T-helper 2 cell treated with Interferon-gamma antibody and Interleukin-4, amounts not matched to agents 5 μg/mL and 100 μg/mL, for 36 hours (primary cell): ENCODE measurements at regions not wholly inside any gene's neighbourhood (a gene's known extent, or its start where the extent isn't known, plus 50 kb on each side); places are given as distances from the start of the nearest gene placed in this dataset.
"Not testable (repeated sequence)": the region's sequence is repeated elsewhere in the genome, so short reads cannot be mapped to it uniquely, and the experiment has no call there.

Experiments
- DNase-seq: peaks from one replicate; pipeline ENCODE4 v3.0.0; 2021; ENCODE audit warnings: low spot score
- H3K27ac Mint-ChIP-seq: one replicate; pipeline ENCODE4 v1.8.0; 2021; ENCODE audit warnings: mild to moderate bottlenecking, mixed read lengths
- H3K27me3 Mint-ChIP-seq: one replicate; pipeline ENCODE4 v1.8.0; 2021; ENCODE audit warnings: low read depth, mixed read lengths
- H3K36me3 Mint-ChIP-seq: one replicate; pipeline ENCODE4 v1.8.0; 2021; ENCODE audit warnings: low read depth, mixed read lengths
- H3K4me1 Mint-ChIP-seq: one replicate; pipeline ENCODE4 v1.8.0; 2021; ENCODE audit warnings: low read depth, mixed read lengths
- H3K4me3 Mint-ChIP-seq: one replicate; pipeline ENCODE4 v1.8.0; 2022; ENCODE audit warnings: mild to moderate bottlenecking, moderate library complexity, mixed read lengths
- H3K9me3 Mint-ChIP-seq: one replicate; pipeline ENCODE4 v1.8.0; 2021; ENCODE audit warnings: mixed read lengths

DNA sequence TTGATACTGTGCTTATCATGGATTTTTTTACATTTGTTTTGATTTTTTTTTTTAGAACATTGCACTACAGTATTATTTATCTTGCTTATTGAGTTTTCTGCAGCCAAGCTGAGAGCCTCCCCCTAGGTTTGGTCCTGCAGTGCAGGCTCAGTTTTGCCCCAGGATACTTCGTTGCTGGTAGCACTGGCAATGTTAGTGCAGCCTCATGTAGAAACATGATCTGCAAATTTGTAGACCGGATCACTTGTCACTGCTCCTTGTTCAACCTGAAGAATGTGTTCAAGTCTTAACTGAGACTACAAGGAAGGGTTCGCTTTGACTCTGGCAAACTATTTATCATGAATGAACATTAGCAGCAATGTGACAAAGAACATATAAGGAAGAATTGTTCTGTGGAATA is 377.2 kb upstream of the PDE3A start:
- DNase-seq, result no peak
- peaks cover 3% of the 10 kb centered on the region for H3K9me3 Mint-ChIP-seq
- no peaks in the 10 kb centered on the region for H3K27me3 Mint-ChIP-seq
- H3K4me1 Mint-ChIP-seq, result no peaks in the 10 kb centered on the region
- H3K4me3 Mint-ChIP-seq, result no peak overlapping the region
- no peak overlapping the region for H3K27ac Mint-ChIP-seq
- no peaks in the 10 kb centered on the region for H3K36me3 Mint-ChIP-seq

- Mint-ChIP-seq H3K4me1 (no peaks in the 10 kb centered on the region), H3K27ac (no peak overlapping the region), H3K9me3 (peaks cover 3% of the 10 kb centered on the region), H3K36me3 (no peaks in the 10 kb centered on the region), H3K4me3 (no peak overlapping the region), H3K27me3 (no peaks in the 10 kb centered on the region)
- DNase-seq, result no peak
Observed at GRCh38 chr12:19992311-19992710, 376.0 kb upstream of the PDE3A start.

GRCh38 chr12:19994968-19995367 is 373.4 kb upstream of the PDE3A start:
- Mint-ChIP-seq H3K27me3 (no peaks in the 10 kb centered on the region), H3K27ac (no peak overlapping the region), H3K9me3 (peaks cover 3% of the 10 kb centered on the region), H3K4me3 (no peak overlapping the region), H3K36me3 (no peaks in the 10 kb centered on the region), H3K4me1 (no peaks in the 10 kb centered on the region)
- DNase-seq, result no peak

GRCh38 chr12:19997656-19998400 is 370.5 kb upstream of the PDE3A start:
- H3K27me3 Mint-ChIP-seq, result no peaks in the 10 kb centered on the region
- no peaks in the 10 kb centered on the region for H3K36me3 Mint-ChIP-seq
- H3K4me1 Mint-ChIP-seq, result no peaks in the 10 kb centered on the region
- no peak overlapping the region for H3K4me3 Mint-ChIP-seq
- no peak overlapping the region for H3K27ac Mint-ChIP-seq
- no peak for DNase-seq
- H3K9me3 Mint-ChIP-seq, result peaks cover 3% of the 10 kb centered on the region

GRCh38 chr12:19998411-19998810 is 369.9 kb upstream of the PDE3A start:
- H3K9me3 Mint-ChIP-seq, result peaks cover 6% of the 10 kb centered on the region
- no peaks in the 10 kb centered on the region for H3K36me3 Mint-ChIP-seq
- H3K27me3 Mint-ChIP-seq, result no peaks in the 10 kb centered on the region
- no peak for DNase-seq
- H3K27ac Mint-ChIP-seq, result no peak overlapping the region
- no peaks in the 10 kb centered on the region for H3K4me1 Mint-ChIP-seq
- H3K4me3 Mint-ChIP-seq, result no peak overlapping the region

DNA sequence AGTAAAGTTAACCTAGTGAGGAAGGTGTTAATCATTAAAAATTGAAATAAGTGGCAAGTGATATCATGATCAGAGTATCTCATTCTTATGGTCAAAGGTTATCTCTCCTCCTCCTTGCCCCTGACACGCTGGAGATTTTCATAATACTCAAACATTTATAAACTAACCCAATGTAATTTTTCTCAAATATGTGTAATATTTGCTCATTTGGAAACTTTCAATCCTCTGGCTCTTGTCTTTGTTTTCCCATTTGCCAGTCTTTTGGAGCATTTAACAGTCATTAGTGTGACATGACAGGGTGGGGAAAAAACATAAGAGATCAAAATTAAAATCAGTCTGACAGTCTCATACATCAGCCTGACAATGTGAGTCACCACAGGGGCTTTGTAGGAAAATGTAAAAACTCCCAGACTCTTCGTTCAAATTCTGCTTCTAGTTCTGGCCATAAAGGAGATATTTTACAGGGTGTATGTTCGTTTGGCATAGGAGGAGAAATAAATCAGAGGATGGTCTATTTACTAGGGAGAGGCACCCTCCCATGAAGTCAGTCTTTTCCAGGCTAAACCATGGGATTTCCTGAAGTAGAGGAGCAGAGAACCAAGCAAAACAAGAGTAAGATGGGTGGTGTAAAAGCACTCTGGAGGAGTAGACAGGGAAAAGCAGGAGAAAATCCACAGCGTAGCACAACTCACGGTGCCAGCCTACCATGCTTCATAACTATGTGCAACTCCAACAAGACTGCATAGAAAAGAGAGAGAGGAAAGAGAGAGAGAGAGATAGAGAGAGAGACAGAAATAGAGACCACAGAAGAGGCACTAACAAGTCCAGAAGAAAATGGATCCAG is 369.2 kb upstream of the PDE3A start:
- Mint-ChIP-seq H3K27me3 (no peaks in the 10 kb centered on the region), H3K4me3 (no peak overlapping the region), H3K4me1 (no peaks in the 10 kb centered on the region), H3K9me3 (peaks cover 5% of the 10 kb centered on the region), H3K27ac (no peak overlapping the region), H3K36me3 (no peaks in the 10 kb centered on the region)
- DNase-seq, result no peak

DNA sequence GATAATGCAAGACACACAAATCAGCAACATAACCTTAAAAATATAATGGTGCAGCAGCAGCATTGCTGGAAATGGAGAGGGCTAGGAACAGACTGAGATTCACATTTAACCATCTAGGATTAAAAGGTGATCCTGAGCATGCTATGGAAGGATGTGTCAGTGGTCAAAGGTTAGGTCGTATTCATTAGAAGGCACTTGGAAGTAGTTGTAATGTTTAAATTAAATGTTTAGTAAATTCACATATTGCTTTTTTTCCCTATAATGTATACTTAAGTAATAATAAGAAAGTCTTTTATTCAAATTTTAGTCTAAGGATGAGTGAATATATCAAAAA is 368.6 kb upstream of the PDE3A start:
- Mint-ChIP-seq H3K27me3 (no peaks in the 10 kb centered on the region), H3K4me3 (no peak overlapping the region), H3K4me1 (no peaks in the 10 kb centered on the region), H3K27ac (no peak overlapping the region), H3K9me3 (peaks cover 5% of the 10 kb centered on the region), H3K36me3 (no peaks in the 10 kb centered on the region)
- DNase-seq, result no peak

GRCh38 chr12:20000229-20000849 is 368.0 kb upstream of the PDE3A start:
- Mint-ChIP-seq H3K9me3 (peaks cover 5% of the 10 kb centered on the region), H3K4me3 (no peak overlapping the region), H3K27ac (no peak overlapping the region), H3K27me3 (no peaks in the 10 kb centered on the region), H3K4me1 (no peaks in the 10 kb centered on the region), H3K36me3 (no peaks in the 10 kb centered on the region)
- no peak for DNase-seq

DNA sequence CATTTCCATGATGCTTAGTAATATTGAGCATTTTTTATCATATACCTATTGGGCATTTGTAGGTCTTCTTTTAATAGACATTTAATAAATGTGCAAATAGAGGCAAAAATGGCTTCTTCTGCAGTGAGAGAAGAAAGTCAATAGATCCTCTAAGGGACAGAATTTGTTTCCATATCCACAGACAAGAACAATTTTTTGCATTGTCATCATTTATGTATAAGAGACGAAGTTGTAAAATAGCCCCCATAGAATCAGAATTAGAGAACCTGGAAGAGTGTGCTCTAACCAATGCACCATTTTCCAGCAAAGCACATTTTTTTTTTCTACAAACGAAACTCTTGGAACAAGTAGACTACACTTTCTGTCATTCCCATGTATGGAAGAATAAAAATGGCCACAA is 365.1 kb upstream of the PDE3A start:
- peaks cover 7% of the 10 kb centered on the region for H3K9me3 Mint-ChIP-seq
- H3K4me1 Mint-ChIP-seq, result no peaks in the 10 kb centered on the region
- no peak for DNase-seq
- H3K27ac Mint-ChIP-seq, result no peak overlapping the region
- H3K4me3 Mint-ChIP-seq, result no peak overlapping the region
- no peaks in the 10 kb centered on the region for H3K27me3 Mint-ChIP-seq
- no peaks in the 10 kb centered on the region for H3K36me3 Mint-ChIP-seq

DNA sequence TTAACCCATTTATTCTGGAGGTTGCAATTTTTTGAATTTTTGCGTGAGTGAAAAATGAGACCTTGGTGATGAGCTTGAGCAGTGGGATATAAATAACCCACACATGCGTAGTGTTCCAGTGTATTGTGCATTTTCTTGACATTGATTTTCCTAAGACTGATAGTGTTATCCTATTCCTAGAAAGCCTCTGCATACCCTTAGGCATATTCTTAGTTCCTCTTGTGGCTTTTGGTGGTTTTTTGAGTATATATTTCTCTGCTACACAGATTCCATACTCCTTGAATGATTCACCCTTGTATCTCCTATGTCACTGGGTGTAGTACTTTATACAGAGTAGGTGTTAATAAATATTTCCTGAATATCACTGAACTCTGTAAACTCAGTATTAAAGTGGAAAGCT is 363.4 kb upstream of the PDE3A start:
- H3K27ac Mint-ChIP-seq, result no peak overlapping the region
- H3K27me3 Mint-ChIP-seq, result no peaks in the 10 kb centered on the region
- H3K4me1 Mint-ChIP-seq, result no peaks in the 10 kb centered on the region
- H3K36me3 Mint-ChIP-seq, result no peaks in the 10 kb centered on the region
- H3K9me3 Mint-ChIP-seq, result peaks cover 23% of the 10 kb centered on the region
- no peak for DNase-seq
- no peak overlapping the region for H3K4me3 Mint-ChIP-seq

DNA sequence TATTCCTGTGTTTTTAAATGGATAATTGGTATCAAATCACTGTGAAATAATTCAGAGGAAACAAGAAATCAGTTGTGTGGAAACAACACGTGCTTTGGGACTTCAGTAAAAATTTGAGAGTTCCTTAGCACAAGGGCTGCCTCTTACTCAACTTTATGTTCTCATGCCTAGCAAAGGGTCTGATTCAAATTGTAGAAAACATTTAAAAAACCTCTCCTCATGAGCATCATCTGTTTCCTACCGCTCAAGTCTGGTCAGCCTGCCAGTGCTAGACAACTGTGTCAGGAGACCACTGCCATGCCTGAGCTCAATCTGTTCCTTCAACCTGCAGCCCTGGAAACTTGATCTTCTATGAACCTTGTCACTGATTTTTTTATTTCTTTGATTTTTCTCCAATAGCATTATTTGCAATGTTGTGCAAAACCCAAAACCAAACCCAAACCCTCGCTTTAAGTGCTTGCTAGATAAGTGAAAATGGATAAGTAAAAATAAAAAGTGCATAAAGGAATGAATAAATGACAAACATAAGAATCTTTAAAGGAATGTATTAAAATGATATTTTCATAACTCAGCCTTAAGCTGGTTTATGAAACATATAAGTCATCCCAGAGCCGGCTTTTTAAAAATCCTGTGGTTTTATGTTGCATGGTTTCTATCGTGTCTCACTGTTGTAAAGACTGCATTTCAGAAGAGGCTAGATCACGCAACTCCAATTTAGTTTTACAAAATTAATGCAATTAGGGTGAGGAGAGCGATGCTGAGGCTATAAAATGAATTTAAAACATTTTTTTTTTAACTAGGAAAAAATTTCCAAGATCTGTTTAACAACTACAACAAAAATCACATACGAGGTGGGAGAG is 361.2 kb upstream of the PDE3A start:
- Mint-ChIP-seq H3K36me3 (no peaks in the 10 kb centered on the region), H3K4me1 (no peaks in the 10 kb centered on the region), H3K27ac (no peak overlapping the region), H3K4me3 (no peak overlapping the region), H3K9me3 (peaks cover 36% of the 10 kb centered on the region), H3K27me3 (no peaks in the 10 kb centered on the region)
- no peak for DNase-seq

- not testable (repeated sequence) for H3K36me3 Mint-ChIP-seq, H3K27me3 Mint-ChIP-seq, DNase-seq, H3K4me1 Mint-ChIP-seq, H3K4me3 Mint-ChIP-seq, H3K27ac Mint-ChIP-seq
- H3K9me3 Mint-ChIP-seq, result peaks cover 31% of the 10 kb centered on the region
Observed at GRCh38 chr12:20009965-20010364, 358.4 kb upstream of the PDE3A start.

- H3K4me3 Mint-ChIP-seq, result no peak overlapping the region
- H3K27me3 Mint-ChIP-seq, result no peaks in the 10 kb centered on the region
- DNase-seq, result no peak
- peaks cover 31% of the 10 kb centered on the region for H3K9me3 Mint-ChIP-seq
- H3K36me3 Mint-ChIP-seq, result no peaks in the 10 kb centered on the region
- no peaks in the 10 kb centered on the region for H3K4me1 Mint-ChIP-seq
- no peak overlapping the region for H3K27ac Mint-ChIP-seq
Observed at GRCh38 chr12:20011200-20011599, 357.1 kb upstream of the PDE3A start.

- Mint-ChIP-seq H3K27ac (no peak overlapping the region), H3K9me3 (no peaks in the 10 kb centered on the region), H3K36me3 (no peaks in the 10 kb centered on the region), H3K4me3 (no peak overlapping the region), H3K27me3 (no peaks in the 10 kb centered on the region), H3K4me1 (no peaks in the 10 kb centered on the region)
- no peak for DNase-seq
Observed at GRCh38 chr12:20017802-20018201, 350.5 kb upstream of the PDE3A start.
